ENCODE measurements at regions not wholly inside any gene's neighbourhood (a gene's known extent, or its start where the extent isn't known, plus 50 kb on each side); places are given as distances from the start of the nearest gene placed in this dataset.

GRCh38 chr3:74534611-74535010 lies 79.8 kb downstream of the CNTN3 start:
- no peak overlapping the region for H3K27ac ChIP-seq
- no peaks in the 10 kb centered on the region for H3K36me3 ChIP-seq
- no peaks in the 10 kb centered on the region for H3K27me3 ChIP-seq
- no peak overlapping the region for H3K4me3 ChIP-seq
- no peak for DNase-seq
- H3K4me1 ChIP-seq: no peaks in the 10 kb centered on the region
- H3K9me3 ChIP-seq: no peaks in the 10 kb centered on the region
- TF ChIP-seq POLR2A (IDR thresholded peaks at IDR 0.05) (no peak), CTCF (IDR thresholded peaks at IDR 0.05) (no peak)

GRCh38 chr3:74532446-74532845 lies 82.0 kb downstream of the CNTN3 start:
- Histone ChIP-seq H3K4me3 (no peak overlapping the region), H3K4me1 (no peaks in the 10 kb centered on the region), H3K9me3 (no peaks in the 10 kb centered on the region), H3K36me3 (no peaks in the 10 kb centered on the region), H3K27ac (no peak overlapping the region), H3K27me3 (no peaks in the 10 kb centered on the region)
- TF ChIP-seq CTCF (IDR thresholded peaks at IDR 0.05) (no peak), POLR2A (IDR thresholded peaks at IDR 0.05) (no peak)
- no peak for DNase-seq

GRCh38 chr3:74531491-74531890 lies 83.0 kb downstream of the CNTN3 start:
- TF ChIP-seq CTCF (IDR thresholded peaks at IDR 0.05) (no peak), POLR2A (IDR thresholded peaks at IDR 0.05) (no peak)
- no peaks in the 10 kb centered on the region for H3K9me3 ChIP-seq
- no peak for DNase-seq

GRCh38 chr3:74529145-74529544 lies 85.3 kb downstream of the CNTN3 start:
- Histone ChIP-seq H3K4me1 (no peaks in the 10 kb centered on the region), H3K27me3 (no peaks in the 10 kb centered on the region), H3K4me3 (no peak overlapping the region), H3K36me3 (no peaks in the 10 kb centered on the region), H3K9me3 (no peaks in the 10 kb centered on the region), H3K27ac (no peak overlapping the region)
- TF ChIP-seq POLR2A (IDR thresholded peaks at IDR 0.05) (no peak), CTCF (IDR thresholded peaks at IDR 0.05) (no peak)
- DNase-seq: no peak

More at GRCh38 chr3:74531491-74531890, 83.0 kb downstream of the CNTN3 start:
- H3K36me3 ChIP-seq: no peaks in the 10 kb centered on the region
- H3K27ac ChIP-seq: no peak overlapping the region
- H3K4me1 ChIP-seq: no peaks in the 10 kb centered on the region
- no peak overlapping the region for H3K4me3 ChIP-seq
- no peaks in the 10 kb centered on the region for H3K27me3 ChIP-seq

GRCh38 chr3:74527566-74527965 lies 86.9 kb downstream of the CNTN3 start:
- Histone ChIP-seq H3K4me1 (no peaks in the 10 kb centered on the region), H3K4me3 (no peak overlapping the region), H3K27ac (no peak overlapping the region), H3K36me3 (no peaks in the 10 kb centered on the region), H3K9me3 (no peaks in the 10 kb centered on the region), H3K27me3 (no peaks in the 10 kb centered on the region)
- TF ChIP-seq CTCF (IDR thresholded peaks at IDR 0.05) (no peak), POLR2A (IDR thresholded peaks at IDR 0.05) (no peak)
- DNase-seq: no peak

- no peak for TF ChIP-seq CTCF (IDR thresholded peaks at IDR 0.05)
- no peak for TF ChIP-seq POLR2A (IDR thresholded peaks at IDR 0.05)
- H3K27ac ChIP-seq: no peak overlapping the region
- no peaks in the 10 kb centered on the region for H3K36me3 ChIP-seq
- no peaks in the 10 kb centered on the region for H3K27me3 ChIP-seq
- no peaks in the 10 kb centered on the region for H3K4me1 ChIP-seq
- no peak for DNase-seq
- H3K9me3 ChIP-seq: no peaks in the 10 kb centered on the region
- no peak overlapping the region for H3K4me3 ChIP-seq
Observed at GRCh38 chr3:74523811-74524210, 90.6 kb downstream of the CNTN3 start.

Data from Peyer's patch (tissue), 4 donors.